DLD1 (cell line): ENCODE measurements at regions not wholly inside any gene's neighbourhood (a gene's known extent, or its start where the extent isn't known, plus 50 kb on each side); places are given as distances from the start of the nearest gene placed in this dataset.

Experiments
- in situ Hi-C: cut with HindIII; loops from 2 replicates; pipeline ENCODE4 v1.10.0; 2017; ENCODE audit warnings: low sequenced_read_pairs

- in situ Hi-C loops, result no loop called here
These were observed 467.3 kb downstream of the C6orf118 start for GRCh38 chr6:164842085-164842484.

DNA sequence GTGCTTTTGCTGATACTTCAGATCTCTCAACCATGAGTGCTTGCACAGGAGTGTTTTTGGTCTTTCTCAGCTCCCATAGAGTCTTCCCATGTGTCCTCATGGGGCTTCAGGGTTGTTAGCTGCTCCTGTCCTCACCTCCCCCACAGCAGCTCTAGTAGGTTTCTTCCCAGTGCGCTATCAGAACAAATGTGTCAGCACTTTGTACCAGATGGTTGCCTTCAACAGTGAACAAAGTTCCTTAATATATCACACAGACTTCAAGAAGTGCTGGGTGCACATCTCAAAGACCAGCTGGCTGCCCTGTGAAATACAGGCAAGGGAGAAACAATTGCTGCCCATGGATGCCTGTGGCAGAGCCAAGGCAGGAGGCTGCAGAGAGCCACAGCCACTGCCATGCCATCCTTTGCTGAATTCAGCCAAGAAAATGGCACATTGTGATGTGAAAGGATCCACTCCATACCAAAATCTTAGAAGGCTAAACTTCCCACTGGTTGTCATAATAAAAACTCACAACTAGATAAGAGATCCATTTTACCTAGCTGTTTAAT lies 471.3 kb downstream of the C6orf118 start:
- in situ Hi-C loops, result no loop called here

GRCh38 chr6:164836486-164836885 lies 472.9 kb downstream of the C6orf118 start:
- in situ Hi-C loops, result no loop called here

- in situ Hi-C loops, result no loop called here
These were observed 477.0 kb downstream of the C6orf118 start for GRCh38 chr6:164832410-164832809.

GRCh38 chr6:164827537-164827936 lies 481.9 kb downstream of the C6orf118 start:
- in situ Hi-C loops, result no loop called here

- in situ Hi-C loops, result no loop called here
These were observed 482.5 kb downstream of the C6orf118 start for GRCh38 chr6:164826831-164827468.

- in situ Hi-C loops, result no loop called here
These were observed 484.0 kb downstream of the C6orf118 start for GRCh38 chr6:164825386-164825785.

GRCh38 chr6:164817662-164818061 lies 491.7 kb downstream of the C6orf118 start:
- in situ Hi-C loops, result no loop called here

DNA sequence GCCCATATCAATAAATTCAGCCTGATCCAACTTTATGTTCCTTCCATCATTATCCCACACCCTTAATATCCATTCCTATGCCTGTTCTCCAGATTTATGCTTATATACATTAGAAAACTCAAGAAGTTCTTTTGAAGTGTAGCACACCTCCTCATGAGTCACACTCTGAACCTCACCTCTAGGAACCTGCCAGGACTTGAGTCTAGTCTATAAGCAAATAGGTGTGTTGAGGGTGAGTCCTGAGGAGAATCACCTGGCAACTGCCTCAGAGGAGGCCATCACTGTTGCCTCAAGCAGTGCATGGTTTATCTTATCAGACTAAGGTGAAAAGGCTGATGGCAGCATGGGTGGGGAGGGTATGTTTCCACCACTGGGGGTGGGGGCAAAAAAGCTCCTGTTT lies 496.7 kb downstream of the C6orf118 start:
- in situ Hi-C loops, result no loop called here

DNA sequence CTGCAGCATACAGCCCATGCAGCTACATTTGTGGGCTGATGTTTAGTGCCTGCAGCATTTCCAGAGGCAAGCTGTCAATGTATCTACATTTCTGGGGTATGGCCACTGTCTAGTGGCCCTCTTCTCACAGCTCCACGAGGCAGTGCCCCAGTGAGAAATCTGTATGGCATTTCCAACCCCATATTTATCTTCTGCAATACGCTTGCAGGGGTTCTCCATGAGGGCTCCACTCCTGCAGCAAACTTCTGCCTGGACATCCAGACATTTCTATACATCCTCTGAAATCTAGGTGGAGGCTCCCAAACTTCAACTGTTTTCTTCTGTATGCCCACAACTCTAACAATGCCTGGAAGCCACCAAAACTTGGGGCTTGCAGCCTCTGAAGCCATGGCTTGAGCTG lies 502.3 kb downstream of the C6orf118 start:
- in situ Hi-C loops, result no loop called here

GRCh38 chr6:164795056-164795815 lies 514.2 kb downstream of the C6orf118 start:
- in situ Hi-C loops, result no loop called here

GRCh38 chr6:164792666-164793065 lies 516.7 kb downstream of the C6orf118 start:
- in situ Hi-C loops, result no loop called here

DNA sequence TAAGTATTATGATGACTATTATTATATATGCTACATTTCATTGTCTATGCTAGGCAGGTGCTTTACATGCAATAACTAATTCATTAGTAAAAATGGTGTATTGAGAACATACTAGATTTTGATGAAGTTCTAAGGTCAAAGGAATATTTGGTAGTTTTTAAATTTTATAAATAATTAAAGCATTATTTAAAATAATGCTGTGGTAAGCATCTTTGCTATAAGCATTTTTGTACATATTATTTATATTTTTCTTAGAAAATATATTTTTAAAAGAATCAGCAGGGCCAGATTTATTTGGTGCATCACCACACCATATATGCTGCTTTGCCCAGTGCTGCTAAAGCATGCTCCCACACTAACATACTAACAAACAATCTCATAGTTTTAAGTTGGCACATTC lies 517.9 kb downstream of the C6orf118 start:
- in situ Hi-C loops, result no loop called here

DNA sequence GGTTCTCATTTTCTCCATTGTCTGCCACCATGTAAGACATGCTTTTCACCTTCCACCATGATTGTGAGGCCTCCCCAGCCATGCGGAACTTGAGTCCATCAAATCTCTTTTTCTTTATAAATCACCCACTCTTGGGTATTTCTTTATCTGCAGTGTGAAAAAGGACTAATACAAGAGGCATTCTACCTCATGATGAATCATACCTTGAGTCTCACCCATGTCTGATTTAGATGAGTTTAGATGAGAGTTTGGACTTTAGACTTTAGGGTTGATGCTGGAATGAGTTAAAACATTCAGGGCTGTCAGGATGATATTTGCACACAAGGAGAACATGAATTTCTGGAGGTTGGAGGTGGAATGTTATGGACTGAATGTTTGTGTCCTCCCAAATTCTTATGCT lies 545.6 kb downstream of the C6orf118 start:
- in situ Hi-C loops, result no loop called here

DNA sequence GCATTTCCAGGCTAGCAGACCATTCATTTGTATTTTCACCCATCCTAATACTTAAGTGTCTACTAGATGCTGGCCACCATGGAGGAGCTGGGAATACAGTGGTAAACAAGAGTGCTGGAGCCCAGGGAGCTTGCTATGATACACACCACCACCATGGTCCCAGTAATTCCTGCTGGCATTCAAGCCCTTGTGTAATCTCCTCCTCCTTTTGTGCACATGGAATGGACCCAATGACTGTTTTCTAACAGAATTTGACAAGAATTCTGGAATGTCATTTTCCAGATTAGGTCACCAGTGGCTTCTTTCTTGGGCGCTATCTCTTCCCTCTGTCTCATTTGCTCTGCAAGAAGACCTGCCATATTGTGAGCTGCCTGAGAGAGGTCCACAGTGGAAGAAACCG lies 552.0 kb downstream of the C6orf118 start:
- in situ Hi-C loops, result no loop called here

GRCh38 chr6:164756723-164757122 lies 552.7 kb downstream of the C6orf118 start:
- in situ Hi-C loops, result no loop called here

GRCh38 chr6:164756142-164756541 lies 553.3 kb downstream of the C6orf118 start:
- in situ Hi-C loops, result no loop called here

DNA sequence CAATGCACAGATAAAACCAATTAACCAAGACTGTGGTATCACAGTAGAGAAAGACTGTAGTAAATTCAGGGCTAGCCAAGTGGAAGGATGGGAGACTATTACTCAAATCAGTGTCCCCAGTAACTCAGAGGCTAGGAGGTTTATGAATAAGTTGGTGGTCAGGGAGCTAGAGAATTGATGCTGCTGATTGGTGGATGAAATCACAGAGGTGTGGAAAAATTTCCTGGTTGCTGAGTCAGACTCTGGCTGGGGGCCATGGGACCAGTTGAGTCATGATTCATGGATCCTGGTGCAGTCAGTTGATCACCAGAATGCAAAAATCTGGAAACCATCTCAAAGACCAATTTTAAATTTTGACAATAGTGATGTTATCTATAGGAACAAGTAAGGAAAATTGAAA lies 555.9 kb downstream of the C6orf118 start:
- in situ Hi-C loops, result no loop called here

DNA sequence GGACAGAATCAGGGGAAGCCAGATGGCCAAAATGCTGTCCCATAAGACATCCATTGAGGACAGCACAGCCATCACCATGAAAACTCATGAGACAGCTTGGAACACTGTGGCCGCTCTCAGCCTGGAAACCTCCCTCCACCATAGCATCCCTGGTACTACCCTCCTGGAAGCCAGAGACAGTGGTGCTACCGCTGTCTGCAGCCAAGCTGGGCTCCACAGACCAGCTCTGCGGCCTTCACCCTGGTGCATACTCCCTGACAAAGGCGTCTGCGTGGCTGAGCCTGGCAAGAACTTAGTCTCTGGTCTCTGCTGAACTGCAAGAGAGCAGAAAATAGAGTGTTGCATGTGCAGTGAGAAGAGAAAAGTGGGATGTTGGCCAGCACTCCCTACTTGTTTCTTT lies 558.0 kb downstream of the C6orf118 start:
- in situ Hi-C loops, result no loop called here

DNA sequence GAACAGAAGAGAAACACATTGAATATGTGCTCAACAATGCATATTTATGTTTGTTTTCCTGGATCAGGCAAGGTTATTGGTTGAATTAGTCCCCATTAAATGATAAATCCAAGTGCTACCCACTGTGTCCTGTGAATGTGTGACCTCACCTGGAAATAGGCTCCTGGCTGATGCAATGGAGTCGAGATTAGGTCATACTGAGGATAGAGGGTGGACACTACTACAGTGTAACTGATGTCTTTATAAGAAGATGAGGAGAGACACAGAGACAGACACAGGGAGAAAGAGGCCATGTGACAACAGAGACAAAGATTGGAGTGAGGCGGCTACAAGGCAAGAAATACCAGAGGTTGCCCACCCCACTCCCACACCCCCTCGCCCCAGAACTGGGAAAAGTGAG lies 559.3 kb downstream of the C6orf118 start:
- in situ Hi-C loops, result no loop called here

DNA sequence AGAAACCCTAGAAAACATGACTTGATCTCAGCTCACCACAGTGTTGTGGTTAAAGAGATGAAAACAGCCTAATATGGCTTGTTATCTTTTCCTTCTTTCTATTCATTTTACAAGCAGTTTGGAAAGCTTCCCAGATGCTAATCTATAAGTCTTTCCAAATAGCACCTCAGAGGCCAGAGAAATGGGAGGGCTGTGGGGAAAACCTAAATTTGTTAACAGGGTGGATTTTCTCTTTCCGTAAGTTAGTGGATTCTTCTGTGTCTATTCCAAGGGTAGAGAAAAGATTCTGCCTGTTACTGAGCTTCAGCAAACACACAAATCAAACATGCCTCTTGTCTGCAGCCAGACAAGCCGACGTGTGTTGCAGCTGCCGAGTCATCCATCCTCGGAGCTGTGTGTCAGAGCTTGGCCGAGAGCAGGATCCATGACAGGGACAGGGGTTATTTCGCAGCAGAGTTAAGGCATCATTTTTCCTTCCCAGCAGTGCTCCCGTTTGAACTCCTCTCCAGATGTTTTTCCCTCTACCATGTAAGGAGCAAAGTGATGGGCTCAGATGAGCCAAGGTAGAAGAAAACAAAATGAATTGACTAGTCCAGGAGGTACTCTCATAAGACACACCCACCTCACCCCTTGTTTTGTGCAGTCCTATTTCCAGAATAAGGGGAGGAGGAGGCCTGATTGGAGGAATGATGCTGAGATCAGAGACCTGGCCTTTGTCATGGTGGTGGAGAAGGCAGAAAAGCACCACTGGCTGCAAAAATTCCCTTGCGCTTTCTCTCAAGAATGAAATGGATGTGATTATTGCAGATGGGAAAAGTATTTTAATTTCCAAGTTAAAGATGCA lies 560.0 kb downstream of the C6orf118 start:
- in situ Hi-C loops, result no loop called here
